GM21447 (cell line): ENCODE measurements at regions not wholly inside any gene's neighbourhood (a gene's known extent, or its start where the extent isn't known, plus 50 kb on each side); places are given as distances from the start of the nearest gene placed in this dataset.

Source experiments
- ATAC-seq: cut with Tn5 transposase; IDR thresholded peaks from one replicate; pipeline ENCODE4 v1.9.1; 2021; ENCODE audit not compliant: unreplicated experiment

DNA sequence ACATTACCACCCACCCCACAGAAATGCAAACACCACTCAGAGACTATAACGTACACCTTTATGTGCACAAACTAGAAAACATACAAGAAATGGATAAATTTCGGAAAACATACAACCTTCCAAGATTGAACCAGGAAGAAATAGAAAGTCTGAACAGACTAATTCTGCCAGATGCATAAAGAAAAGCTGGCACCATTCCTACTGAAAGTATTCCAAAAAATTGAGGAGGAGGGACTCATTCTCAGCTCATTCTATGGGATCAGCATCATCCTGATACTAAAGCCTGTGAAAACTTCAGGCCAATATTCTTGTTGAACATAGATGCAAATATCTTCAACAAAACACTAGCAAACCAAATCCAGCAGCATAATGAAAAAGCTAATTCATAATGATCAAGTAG is 115.1 kb upstream of the CD180 start:
- no peak for ATAC-seq

DNA sequence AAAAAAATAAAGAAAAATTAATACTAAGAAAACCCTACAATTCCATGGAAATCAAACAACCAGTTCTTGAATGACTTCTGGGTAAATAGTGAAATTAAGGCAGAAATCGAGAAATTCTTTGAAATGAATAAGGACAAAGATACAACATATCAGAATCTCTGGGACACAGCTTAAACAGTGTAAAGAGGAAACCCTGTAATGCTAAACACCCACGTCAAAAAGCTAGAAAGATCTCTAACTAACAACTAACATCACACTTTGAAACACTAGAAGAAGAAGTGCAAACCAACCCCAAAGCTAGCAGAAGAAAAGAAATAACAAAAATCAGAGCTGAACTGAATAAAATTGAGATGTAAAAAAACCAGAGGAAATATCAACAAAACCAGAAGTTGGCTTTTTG is 114.6 kb upstream of the CD180 start:
- ATAC-seq: no peak

DNA sequence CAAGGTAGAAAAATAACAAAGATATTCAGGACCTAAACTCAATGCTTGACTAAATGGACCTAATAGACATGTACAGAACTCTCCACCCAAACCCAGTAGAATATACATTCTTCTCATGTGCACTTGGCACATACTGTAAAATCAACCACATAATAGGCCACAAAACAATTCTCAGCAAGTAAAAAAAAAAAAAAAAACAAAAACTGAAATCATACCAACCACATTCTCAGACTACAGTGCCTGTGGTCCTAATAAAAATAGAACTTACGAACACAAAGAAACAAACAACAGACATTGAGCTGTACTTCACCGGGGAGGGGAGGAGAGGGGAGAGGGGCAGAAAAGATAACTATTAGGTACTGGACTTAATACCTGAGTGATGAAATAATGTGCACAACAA is 114.1 kb upstream of the CD180 start:
- no peak for ATAC-seq

DNA sequence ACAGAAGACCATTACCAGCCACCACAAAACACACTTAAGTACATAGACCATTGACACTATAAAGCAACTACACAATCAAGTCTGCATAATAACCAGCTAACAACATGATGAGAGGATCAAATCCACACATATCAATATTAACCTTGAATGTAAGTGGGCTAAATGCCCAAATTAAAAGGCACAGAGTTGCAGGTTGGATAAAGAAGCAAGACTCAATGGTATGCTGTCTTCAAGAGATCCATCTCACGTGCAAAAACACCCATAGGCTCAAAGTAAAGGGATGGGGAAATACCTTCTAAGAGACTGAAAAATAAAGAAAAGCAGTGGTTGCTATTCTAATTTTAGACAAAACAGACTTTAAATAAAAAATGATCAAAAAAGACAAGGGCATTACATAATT is 113.6 kb upstream of the CD180 start:
- ATAC-seq: no peak

DNA sequence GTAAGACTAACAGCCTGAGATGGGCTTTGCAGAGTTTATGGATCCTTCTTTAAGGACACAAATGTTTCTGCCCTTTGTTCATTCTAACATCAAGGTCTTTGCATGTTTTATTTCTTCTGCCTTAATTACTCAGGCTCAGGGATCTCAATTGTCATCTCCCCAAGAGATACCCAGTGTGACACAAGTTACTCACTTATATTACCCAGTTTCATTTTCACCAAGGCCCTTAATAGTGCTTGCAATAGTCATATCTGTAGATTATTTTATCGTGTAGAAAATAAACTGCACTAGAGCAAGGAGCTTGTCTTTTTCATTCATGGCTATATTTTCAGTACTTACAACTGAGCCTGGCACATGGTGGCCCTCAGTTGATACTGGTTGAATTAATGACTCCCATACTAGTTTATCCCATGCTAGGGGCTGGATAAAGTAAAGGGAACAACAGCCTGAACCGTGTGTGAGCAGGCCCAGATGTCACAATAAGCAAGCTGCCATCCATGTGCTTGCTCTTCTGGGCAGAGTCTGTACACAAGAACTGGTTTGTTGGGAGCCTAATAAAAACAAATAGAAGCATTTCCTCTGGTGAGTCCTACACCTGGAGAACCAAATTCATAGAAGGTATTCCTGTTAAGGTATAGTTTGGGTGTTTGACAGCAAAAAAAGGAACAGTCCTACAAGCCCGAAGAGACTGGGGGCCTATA is 112.5 kb upstream of the CD180 start:
- ATAC-seq: no peak

DNA sequence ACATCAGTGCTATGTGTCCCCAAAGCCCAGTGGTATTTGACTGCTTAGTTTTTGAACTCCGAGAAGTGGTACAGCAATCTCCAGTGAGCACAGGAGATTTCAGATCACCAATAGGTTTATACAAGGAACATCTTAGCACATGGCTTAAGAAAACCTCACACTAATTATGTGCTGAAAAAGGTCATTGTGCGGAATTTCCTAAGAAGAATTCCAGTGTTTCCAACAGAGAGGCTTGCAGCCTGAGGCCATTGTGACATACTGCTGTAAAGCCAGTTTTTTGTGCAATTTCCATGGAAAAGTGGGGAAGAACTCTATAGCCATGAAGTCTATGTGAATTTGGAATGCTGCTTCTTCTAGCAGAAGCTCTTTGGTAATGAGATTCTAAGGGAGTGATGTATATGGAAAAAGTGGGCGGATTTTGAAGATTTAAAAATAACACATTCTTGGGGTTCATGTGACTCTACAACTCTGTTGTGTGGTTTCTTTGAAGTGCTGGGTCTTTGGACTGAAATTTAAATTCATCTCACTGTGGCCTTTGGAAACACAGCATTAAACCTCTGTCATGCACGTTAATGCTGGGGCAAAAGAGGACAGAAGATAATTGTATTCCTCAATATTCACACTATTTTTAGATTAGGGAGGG is 110.5 kb upstream of the CD180 start:
- no peak for ATAC-seq

DNA sequence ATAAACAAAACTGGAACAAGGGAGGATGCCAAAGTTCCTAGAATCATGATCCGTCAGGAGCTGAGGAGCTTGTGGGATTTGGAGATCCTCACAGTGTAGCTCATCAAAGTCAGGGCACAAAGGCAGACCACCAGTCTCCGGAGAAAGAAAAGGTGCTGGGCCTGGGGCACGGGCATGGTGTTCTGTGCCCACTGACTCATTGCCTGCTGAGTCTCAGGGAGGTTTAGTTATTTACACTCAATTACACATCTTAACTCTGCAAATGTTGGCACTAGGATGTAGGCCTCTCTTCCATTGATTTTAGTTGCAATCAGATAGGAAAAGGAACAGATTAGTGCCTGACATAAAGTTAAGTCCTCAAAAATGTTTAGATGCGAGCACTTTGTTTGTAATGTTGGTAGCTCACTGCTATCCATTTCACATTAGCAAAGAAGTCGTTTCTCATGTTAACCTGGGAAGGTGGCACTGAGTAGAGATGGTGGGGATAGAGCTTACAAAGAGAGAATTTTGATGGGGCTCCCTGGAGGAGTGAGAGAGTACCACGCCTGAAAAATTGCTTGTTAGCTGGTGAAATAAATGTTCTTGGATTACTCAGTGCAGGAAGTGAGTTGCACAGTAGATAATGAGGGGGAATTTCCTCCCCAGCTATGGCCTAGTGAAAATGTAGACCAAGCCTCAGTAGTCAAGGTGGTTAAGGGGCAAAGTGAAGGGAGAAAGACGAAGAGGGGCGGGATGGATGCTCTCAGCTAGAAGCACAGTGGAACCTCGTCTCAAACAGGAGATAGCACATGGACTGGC is 109.5 kb upstream of the CD180 start:
- ATAC-seq: no peak

DNA sequence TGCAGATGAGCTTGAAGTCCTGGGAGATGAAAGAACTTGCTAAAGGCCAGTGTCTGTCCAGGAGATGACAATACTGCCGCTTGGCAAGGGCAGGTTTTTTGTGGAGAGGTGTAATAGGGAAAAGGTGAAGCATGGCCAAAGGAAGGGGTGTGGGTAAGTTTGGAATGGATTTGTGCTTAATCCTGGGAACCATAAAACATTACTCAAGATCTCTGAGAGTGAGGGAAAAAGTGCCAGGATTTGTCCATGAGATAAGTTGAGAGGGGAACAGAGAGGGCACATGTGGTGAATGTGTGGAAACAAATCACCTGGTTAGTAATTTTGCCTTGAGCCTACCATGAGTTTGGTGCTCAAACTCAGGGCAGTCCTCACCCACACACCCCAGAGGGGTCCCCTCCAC is 108.8 kb upstream of the CD180 start:
- ATAC-seq: no peak

DNA sequence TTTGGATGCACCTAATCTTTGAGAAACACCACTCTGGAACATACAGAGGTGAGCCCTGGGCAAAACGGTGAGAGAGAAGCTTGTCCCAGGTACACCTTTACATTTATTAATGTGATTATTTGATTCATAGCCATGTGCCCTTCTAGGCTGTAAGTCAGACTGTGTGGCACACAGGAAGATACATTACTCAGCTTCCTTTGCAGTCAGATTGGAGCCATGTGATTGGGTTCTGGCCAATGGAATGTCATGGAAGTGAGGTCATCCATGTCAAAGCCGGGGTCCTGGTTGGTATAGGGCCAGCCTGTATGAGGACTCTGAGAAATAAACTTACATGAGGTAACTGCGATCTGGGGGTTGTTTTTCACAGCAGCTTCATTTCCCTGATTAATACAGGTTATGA is 106.8 kb upstream of the CD180 start:
- no peak for ATAC-seq

DNA sequence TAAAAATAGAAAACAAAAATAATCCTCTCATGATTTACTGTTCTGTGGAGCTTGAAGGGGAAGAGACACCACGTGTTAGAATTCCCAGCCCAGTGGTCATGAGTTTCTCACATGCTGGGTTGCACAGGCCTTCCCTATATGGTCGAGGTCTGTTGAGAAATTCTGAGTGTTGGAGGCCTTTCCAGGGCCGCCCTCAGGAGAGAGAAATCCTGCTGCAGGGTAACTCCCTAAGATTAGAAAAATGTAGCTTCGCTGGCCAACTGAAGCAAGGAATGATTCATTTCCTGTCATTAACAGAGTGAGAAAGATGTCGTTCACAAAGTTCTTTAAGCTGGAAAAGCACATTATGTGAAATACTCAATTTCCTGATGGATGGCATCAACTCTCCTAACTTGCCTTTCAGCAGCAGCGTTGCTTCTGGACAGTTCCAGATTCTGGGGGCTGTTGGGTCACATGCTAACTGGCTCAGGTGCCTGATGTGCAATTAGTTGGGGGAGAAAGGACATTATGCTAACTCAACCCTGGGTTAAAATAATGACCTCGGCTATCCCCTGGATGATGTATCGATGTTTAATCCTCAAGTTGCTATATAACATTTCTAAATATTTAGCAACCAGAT is 104.8 kb upstream of the CD180 start:
- no peak for ATAC-seq

DNA sequence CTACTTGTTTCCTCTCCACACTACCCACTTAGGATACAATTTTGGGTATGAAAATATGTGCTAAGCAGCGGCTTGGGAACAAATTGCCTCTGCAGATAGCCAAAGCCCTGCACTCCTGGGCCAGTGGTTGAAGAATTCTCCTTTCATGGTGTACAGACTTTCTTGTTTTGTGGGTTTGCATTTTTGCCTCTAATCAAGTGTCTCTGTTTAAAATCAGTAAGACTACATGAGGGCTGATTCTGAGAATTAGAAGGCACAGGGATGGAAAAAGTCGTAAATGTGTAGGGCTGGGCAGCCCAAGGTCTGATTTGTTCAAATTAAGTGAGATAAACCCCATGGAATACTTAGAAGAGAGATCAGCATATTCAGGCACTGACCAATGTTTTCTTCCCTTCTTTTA is 103.7 kb upstream of the CD180 start:
- ATAC-seq: no peak

DNA sequence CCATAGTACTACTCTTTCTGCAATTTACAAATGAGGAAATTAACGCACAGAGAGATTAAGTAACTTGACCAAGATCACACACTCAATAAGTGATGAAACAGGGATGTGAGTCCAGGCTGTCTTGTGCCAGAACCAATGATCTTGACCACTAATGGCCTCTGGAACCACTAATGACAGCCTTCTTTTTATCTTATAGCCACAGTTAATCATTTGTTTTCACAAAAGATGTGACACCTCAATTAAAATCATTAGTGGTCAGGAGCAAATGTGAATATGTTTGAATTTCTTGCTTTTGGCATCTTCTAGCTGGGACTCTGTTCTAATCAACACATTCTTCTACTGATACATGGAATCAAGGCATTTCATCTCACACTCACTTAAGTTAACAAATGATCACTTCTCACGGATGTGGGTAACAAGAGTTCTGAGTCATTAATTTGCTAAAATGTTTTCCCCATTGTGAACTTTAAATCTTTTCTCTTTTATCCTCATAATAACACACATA is 102.7 kb upstream of the CD180 start:
- ATAC-seq: no peak

DNA sequence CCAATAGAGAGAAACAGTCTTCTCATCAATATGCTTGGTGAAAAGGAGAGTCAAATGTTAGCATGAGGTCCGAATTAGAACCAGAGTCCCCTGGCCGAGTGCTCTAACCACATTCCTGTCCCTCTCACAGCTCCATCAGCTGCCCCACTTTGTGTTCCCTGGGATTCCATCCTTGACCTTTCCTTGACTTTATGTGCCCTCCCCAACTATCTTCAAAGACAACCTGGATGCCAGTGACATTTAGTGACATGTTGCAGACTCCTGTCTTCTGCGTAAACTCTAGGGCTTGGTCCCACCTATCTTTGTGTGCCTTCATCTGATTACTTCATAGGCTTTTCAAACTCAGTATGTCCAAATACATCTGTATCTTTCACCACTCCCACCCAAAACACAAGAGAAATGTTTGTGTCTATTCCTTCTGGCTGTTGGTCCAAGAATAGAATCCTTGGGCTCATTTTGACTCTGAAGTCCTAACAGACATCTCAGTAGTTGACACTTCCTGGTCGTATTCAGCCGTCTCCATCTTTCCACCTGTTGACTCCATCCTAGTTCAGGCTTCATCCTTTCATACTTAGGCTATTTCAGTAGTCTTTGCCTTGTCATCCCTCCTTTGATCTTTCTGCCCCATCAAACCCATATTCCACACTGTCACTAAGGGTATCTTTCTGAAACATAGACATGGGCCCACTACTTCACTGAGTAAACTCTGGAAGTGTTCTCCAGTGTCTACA is 101.4 kb upstream of the CD180 start:
- no peak for ATAC-seq

DNA sequence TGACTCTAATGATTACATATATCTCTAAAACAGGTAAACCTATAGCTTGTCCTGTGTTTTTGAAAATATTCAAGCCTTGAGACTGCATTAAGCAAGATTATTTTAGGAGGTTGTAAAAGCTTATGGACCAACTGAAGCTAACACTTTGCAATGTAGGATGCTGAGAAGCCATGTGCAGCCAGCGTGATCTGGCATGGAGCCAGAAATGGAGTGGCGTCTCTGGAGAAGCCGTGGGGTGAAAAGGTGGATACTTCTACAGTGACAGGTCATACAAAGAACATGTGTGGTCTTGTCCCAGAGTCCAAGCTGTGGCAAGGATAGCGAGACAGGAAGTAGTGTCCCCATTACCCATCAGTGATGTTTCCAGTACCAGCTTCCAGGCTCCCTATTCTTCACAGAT is 100.8 kb upstream of the CD180 start:
- no peak for ATAC-seq

DNA sequence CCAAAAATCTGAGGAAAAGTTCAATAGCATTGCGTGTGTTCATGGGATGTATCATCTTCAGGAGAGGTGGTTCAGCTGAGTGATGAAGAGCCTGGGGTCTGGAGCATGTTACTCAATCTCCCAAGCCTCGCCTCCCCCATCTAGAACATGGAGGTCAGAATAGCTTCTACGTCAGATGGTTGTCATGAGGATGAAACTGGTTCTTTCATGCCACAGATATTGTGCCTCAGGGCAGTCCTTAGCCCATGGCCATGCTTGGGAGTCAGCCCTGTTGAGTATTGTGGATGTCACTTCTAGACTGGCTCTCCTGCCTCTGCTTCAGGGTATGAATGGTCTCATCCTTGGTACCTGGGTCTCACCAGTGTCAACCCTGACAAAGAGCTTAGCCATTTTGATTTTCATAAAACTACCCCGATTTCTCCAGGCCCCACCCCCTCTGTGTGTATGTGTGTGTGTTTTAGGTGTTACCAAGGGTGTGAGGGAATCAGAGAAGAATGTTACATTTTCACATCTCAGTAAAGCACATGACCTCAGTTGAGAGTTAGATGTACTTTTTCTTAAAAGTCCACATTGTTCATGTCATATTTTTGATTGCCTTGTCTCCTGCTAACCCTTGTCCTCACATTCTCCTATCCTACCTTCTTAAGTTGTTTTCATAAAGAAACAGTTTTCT is 97.8 kb upstream of the CD180 start:
- ATAC-seq: no peak

DNA sequence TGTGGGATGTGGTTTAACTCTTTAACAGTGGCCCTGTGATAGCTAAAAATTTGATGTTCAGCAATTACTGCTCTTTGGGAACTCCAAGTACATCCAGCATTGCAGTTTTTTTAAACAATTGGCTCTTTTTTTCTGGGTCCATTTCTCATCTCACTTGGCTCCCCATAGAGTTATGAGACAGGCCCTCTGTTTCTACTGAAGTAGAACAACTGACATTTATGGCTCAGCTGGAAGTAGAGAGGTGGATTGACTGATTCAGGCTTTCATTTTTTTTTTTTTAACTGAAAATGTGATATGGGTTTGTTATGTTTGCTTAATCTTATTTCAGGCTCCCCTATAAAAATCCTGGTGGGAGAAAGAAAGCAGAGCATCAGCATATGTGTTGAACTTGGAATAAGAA is 96.6 kb upstream of the CD180 start:
- ATAC-seq: no peak

DNA sequence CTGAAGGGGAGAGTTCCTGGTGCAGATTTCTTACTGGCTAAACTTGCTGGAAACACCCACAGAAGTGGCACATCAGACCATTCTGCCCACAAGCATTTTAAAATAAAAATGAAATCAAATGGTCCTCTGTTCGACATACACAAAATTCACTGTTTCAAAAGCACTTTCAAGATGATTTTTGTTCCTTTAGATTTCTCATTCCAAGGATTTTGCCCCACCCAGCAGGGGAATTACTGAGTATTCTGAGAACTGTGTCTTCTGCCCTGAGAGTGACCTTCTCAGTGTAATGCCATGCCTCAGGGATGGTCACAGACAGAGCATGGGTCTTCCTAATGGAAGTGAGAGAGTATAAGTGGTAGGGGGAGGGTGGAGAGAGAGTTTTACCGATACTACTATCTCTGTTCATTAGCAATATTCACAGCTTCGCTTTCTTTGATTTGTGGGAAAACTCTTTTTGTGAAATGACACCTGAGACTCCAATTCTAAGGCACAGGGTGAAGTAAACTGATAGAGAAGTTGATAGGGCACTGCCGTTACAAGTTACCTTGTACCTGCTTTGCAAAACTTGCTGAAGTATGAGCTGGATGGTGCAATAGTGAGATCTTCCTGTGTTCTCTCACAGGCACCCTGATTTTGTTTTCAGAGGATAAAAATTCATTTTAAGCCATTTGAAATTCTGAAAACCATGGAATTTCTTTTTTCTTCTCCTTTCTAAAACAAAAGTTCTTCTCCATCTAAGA is 95.8 kb upstream of the CD180 start:
- ATAC-seq: no peak

DNA sequence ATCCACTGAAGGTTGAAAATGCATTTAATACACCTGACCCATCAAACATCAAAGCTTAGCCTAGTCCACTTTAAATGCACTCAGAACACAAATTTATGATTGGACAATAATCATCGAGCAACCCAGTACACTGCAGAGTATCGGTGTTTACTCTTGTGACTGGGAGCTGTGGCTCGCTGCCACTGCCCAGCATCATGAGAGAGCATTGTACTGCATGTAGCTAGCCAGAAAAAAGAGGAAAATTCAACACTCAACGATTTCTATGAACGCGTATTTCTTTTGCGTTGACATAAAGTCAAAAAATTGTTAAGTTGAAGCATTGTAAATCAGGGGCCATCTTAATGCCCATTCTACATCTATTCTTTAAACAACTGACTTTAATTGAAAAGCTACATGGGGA is 95.1 kb upstream of the CD180 start:
- no peak for ATAC-seq

DNA sequence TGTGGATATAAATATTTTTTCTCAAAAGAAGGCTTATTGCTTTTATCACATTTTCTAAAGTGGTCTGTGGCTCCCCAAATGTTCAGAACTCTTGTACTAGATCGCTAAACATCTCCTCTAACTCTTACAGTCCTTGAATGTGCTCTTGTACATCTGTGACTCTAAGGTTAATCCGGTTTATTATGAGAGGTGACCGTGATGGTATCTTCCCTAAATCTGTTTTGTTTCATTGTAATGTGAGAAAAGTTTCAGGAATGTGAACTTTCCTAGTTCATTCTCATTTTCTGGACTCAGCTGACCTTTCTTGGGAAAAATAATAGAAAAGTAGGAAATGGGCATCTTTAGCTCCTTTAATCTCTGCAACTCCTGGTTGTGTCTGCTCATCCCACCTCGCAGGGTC is 94.5 kb upstream of the CD180 start:
- no peak for ATAC-seq

DNA sequence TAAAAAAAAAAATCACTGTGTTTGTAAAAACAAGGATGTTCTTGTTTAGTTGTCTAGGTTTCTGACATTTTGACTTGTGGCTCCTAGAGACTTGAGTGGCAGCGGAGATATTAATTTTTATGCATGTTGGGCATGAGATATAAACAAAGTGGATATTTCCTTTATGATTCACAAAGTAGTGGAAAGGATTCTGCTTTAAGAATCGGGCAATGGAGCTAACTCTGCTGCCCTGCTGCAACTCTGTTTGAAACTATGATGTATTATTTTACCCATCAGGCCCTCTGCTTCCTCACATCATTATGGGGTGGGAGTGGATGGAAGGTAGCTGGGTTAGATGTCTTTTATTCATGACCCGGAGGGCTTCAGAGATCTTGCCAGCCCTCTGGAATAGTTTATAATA is 94.1 kb upstream of the CD180 start:
- ATAC-seq: no peak
